HG03103 (cell line): ENCODE measurements at regions not wholly inside any gene's neighbourhood (a gene's known extent, or its start where the extent isn't known, plus 50 kb on each side); places are given as distances from the start of the nearest gene placed in this dataset.

ENCODE experiments used
- ATAC-seq: cut with Tn5 transposase; IDR thresholded peaks from one replicate; pipeline ENCODE4 v1.9.1; 2021; ENCODE audit warnings: low read depth; ENCODE audit not compliant: unreplicated experiment

GRCh38 chr15:97692301-97693015, 268.0 kb upstream of the ARRDC4 start:
- ATAC-seq: no peak

- no peak for ATAC-seq
These were observed 266.0 kb upstream of the ARRDC4 start for GRCh38 chr15:97694456-97694855.

- ATAC-seq: no peak
These were observed 257.1 kb upstream of the ARRDC4 start for GRCh38 chr15:97703400-97703799.

- no peak for ATAC-seq
These were observed 254.4 kb upstream of the ARRDC4 start for GRCh38 chr15:97706059-97706458.

- ATAC-seq: no peak
These were observed 252.3 kb upstream of the ARRDC4 start for GRCh38 chr15:97708252-97708651.

- ATAC-seq: no peak
These were observed 248.0 kb upstream of the ARRDC4 start for GRCh38 chr15:97712530-97712929.

- ATAC-seq: no peak
These were observed 242.7 kb upstream of the ARRDC4 start for GRCh38 chr15:97717806-97718205.

GRCh38 chr15:97718509-97718908, 242.0 kb upstream of the ARRDC4 start:
- no peak for ATAC-seq

- ATAC-seq: no peak
These were observed 231.7 kb upstream of the ARRDC4 start for GRCh38 chr15:97728791-97729190.

- ATAC-seq: no peak
These were observed 231.2 kb upstream of the ARRDC4 start for GRCh38 chr15:97729270-97729669.

GRCh38 chr15:97730315-97730714, 230.2 kb upstream of the ARRDC4 start:
- ATAC-seq: no peak

GRCh38 chr15:97731859-97732258, 228.6 kb upstream of the ARRDC4 start:
- no peak for ATAC-seq

- no peak for ATAC-seq
These were observed 227.1 kb upstream of the ARRDC4 start for GRCh38 chr15:97733373-97733772.

GRCh38 chr15:97736748-97737147, 223.8 kb upstream of the ARRDC4 start:
- ATAC-seq: no peak

- peak; percentile 94 for ATAC-seq
These were observed 214.9 kb upstream of the ARRDC4 start for GRCh38 chr15:97745481-97746071.

- no peak for ATAC-seq
These were observed 213.2 kb upstream of the ARRDC4 start for GRCh38 chr15:97747342-97747741.

- no peak for ATAC-seq
These were observed 211.9 kb upstream of the ARRDC4 start for GRCh38 chr15:97748576-97748975.

- ATAC-seq: no peak
These were observed 210.4 kb upstream of the ARRDC4 start for GRCh38 chr15:97750060-97750459.

GRCh38 chr15:97755726-97756125, 204.8 kb upstream of the ARRDC4 start:
- no peak for ATAC-seq

GRCh38 chr15:97759363-97759762, 201.1 kb upstream of the ARRDC4 start:
- no peak for ATAC-seq

- ATAC-seq: no peak
These were observed 199.4 kb upstream of the ARRDC4 start for GRCh38 chr15:97761110-97761509.

GRCh38 chr15:97783240-97783639, 177.3 kb upstream of the ARRDC4 start:
- no peak for ATAC-seq
